AG08396 (cell line): ENCODE measurements at regions not wholly inside any gene's neighbourhood (a gene's known extent, or its start where the extent isn't known, plus 50 kb on each side); places are given as distances from the start of the nearest gene placed in this dataset.

Source experiments
- DNase-seq: peaks from one replicate; pipeline ENCODE4 v3.0.0; 2012; ENCODE audit warnings: low spot score, mixed read lengths

GRCh38 chr6:145161501-145161900 lies 573.8 kb downstream of the EPM2A start:
- no peak for DNase-seq

- DNase-seq = no peak
Measured at GRCh38 chr6:145169726-145170224, 565.5 kb downstream of the EPM2A start.

- DNase-seq = no peak
Measured at GRCh38 chr6:145175470-145175869, 559.9 kb downstream of the EPM2A start.

- no peak for DNase-seq
Measured at GRCh38 chr6:145178391-145178790, 556.9 kb downstream of the EPM2A start.

GRCh38 chr6:145187491-145188206 lies 547.7 kb downstream of the EPM2A start:
- no peak for DNase-seq

GRCh38 chr6:145189836-145190235 lies 545.5 kb downstream of the EPM2A start:
- no peak for DNase-seq

- DNase-seq = no peak
Measured at GRCh38 chr6:145194389-145194788, 540.9 kb downstream of the EPM2A start.

- DNase-seq = no peak
Measured at GRCh38 chr6:145199961-145200360, 535.4 kb downstream of the EPM2A start.

GRCh38 chr6:145204301-145204700 lies 531.0 kb downstream of the EPM2A start:
- no peak for DNase-seq

GRCh38 chr6:145206247-145206907 lies 528.9 kb downstream of the EPM2A start:
- peak; percentile 13 for DNase-seq

GRCh38 chr6:145208474-145208873 lies 526.8 kb downstream of the EPM2A start:
- DNase-seq = no peak

GRCh38 chr6:145209272-145209671 lies 526.0 kb downstream of the EPM2A start:
- no peak for DNase-seq

- no peak for DNase-seq
Measured at GRCh38 chr6:145212813-145213212, 522.5 kb downstream of the EPM2A start.

- no peak for DNase-seq
Measured at GRCh38 chr6:145213614-145214013, 521.7 kb downstream of the EPM2A start.

- DNase-seq = no peak
Measured at GRCh38 chr6:145214570-145214969, 520.8 kb downstream of the EPM2A start.

- DNase-seq = no peak
Measured at GRCh38 chr6:145224450-145224849, 510.9 kb downstream of the EPM2A start.

- no peak for DNase-seq
Measured at GRCh38 chr6:145225500-145225899, 509.8 kb downstream of the EPM2A start.

GRCh38 chr6:145227593-145227992 lies 507.7 kb downstream of the EPM2A start:
- DNase-seq = no peak

- DNase-seq = no peak
Measured at GRCh38 chr6:145228962-145229582, 506.2 kb downstream of the EPM2A start.

GRCh38 chr6:145233955-145234354 lies 501.4 kb downstream of the EPM2A start:
- DNase-seq = no peak

- no peak for DNase-seq
Measured at GRCh38 chr6:145235207-145235606, 500.1 kb downstream of the EPM2A start.

GRCh38 chr6:145238787-145239186 lies 496.5 kb downstream of the EPM2A start:
- no peak for DNase-seq

- no peak for DNase-seq
Measured at GRCh38 chr6:145241039-145241438, 494.3 kb downstream of the EPM2A start.
